ENCODE measurements at regions not wholly inside any gene's neighbourhood (a gene's known extent, or its start where the extent isn't known, plus 50 kb on each side); places are given as distances from the start of the nearest gene placed in this dataset.

DNA sequence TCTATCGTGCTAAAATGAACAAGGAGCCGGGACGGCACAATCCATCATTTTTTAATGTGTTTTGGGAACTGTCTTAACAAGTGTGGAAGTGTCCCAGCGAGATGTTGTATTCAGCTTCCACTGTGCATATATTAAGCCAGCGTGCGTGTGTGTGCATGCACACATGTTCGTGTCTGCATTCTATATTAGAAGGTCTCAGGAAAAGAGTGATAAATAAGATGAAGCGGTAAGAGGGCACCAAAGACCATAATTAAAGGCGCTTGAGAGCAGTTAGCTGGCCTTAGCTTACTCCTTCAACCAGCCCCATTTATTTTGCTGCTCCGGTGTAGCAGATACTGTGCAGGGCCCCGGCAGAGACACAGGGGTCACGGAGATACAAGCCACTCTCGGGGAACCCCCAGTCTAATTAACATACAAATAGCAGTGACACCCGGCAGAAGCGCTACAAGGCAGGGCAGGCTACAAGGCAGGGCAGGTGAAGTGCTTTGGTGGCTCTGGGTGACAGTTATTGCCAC, 206.5 kb upstream of the RREB1 start:
- Histone ChIP-seq H3K4me2 (replicated peaks; ENCODE audit: extremely low read depth, low read length, poor library complexity, severe bottlenecking) (no peak overlapping the region), H3K9me3 (replicated peaks in 1 of 2; ENCODE audit: control insufficient read depth in 1 of 2, insufficient read depth in 1 of 2, low read length in 2 of 2) (no peaks in the 10 kb centered on the region), H3K27me3 (ENCODE audit: control insufficient read depth in 2 of 2, insufficient read depth in 2 of 2, low read length in 2 of 2) (no peaks in the 10 kb centered on the region), H3K36me3 (replicated peaks in 1 of 2; ENCODE audit: control insufficient read depth in 1 of 2, insufficient read depth in 2 of 2, low read length in 2 of 2) (no peaks in the 10 kb centered on the region), H3K27ac (ENCODE audit: low read depth in 1 of 2, low read length in 2 of 2) (no peak overlapping the region), H2AFZ (ENCODE audit: insufficient read depth, low read depth, low read length, poor library complexity, severe bottlenecking) (no peak overlapping the region), H3K4me1 (ENCODE audit: control insufficient read depth in 1 of 2, insufficient read depth in 2 of 2, low read length in 2 of 2) (peaks cover 9 to 10% of the 10 kb centered on the region in 2 donors), H3K4me3 (replicated peaks in 1 of 3; ENCODE audit: low read depth in 2 of 3, low read length in 3 of 3) (no peak overlapping the region), H4K20me1 (ENCODE audit: insufficient read depth, low read length) (no peaks in the 10 kb centered on the region), H3K9ac (ENCODE audit: insufficient read depth, low read length, poor library complexity, severe bottlenecking) (no peak overlapping the region), H3K79me2 (ENCODE audit: insufficient read depth, low read length) (no peaks in the 10 kb centered on the region)
- no peak for DNase-seq
- H3K27me3 Mint-ChIP-seq (ENCODE audit: low read depth in 3 of 3): peaks cover 0 to 1% (median 0%) of the 10 kb centered on the region in 3 donors
- intact Hi-C loops (cut with micrococcal nuclease): no loop called here
- H3K4me3 Mint-ChIP-seq: no peak overlapping the region
- WGBS (ENCODE audit: insufficient coverage): 84% methylated on average over 3 of the region's 15 CpGs
- TF ChIP-seq, protein P1, sequence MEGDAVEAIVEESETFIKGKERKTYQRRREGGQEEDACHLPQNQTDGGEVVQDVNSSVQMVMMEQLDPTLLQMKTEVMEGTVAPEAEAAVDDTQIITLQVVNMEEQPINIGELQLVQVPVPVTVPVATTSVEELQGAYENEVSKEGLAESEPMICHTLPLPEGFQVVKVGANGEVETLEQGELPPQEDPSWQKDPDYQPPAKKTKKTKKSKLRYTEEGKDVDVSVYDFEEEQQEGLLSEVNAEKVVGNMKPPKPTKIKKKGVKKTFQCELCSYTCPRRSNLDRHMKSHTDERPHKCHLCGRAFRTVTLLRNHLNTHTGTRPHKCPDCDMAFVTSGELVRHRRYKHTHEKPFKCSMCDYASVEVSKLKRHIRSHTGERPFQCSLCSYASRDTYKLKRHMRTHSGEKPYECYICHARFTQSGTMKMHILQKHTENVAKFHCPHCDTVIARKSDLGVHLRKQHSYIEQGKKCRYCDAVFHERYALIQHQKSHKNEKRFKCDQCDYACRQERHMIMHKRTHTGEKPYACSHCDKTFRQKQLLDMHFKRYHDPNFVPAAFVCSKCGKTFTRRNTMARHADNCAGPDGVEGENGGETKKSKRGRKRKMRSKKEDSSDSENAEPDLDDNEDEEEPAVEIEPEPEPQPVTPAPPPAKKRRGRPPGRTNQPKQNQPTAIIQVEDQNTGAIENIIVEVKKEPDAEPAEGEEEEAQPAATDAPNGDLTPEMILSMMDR (IDR thresholded peaks at IDR 0.05): no peak
- peaks cover 0 to 1% of the 10 kb centered on the region in 2 donors for H3K36me3 Mint-ChIP-seq
- peak overlapping the region in 1 of 7 donors; percentile 8 for H3K27ac Mint-ChIP-seq
- peaks cover 0 to 4% (median 0%) of the 10 kb centered on the region in 7 donors for H3K9me3 Mint-ChIP-seq
- H3K4me1 Mint-ChIP-seq: peaks cover 16% of the 10 kb centered on the region

DNA sequence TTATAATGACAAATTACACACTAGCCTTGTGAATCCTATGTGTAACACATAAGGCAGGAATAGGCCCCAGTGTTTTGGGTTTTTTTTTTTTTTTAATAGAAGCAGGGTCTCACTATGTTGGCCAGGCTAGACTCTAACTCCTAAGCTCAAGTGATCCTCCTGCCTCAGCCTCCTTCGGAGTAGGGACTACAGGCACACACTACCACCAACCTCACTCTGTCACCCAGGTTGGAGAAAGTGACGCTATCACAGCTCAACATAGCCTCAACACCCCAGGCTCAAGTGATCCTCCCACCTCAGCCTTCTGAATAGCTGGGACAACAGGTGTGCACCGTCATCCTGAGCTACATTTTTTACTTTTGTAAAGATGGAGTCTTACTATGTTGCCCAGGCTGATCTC, 205.8 kb upstream of the RREB1 start:
- intact Hi-C loops (cut with micrococcal nuclease): no loop called here
- no peaks in the 10 kb centered on the region for H3K27me3 ChIP-seq (ENCODE audit: control insufficient read depth in 2 of 2, insufficient read depth in 2 of 2, low read length in 2 of 2)
- no peaks in the 10 kb centered on the region for H3K36me3 ChIP-seq (replicated peaks in 1 of 2; ENCODE audit: control insufficient read depth in 1 of 2, insufficient read depth in 2 of 2, low read length in 2 of 2)
- TF ChIP-seq, protein P1 (IDR thresholded peaks at IDR 0.05): no peak
- H3K9ac ChIP-seq (ENCODE audit: insufficient read depth, low read length, poor library complexity, severe bottlenecking): no peak overlapping the region
- no peak overlapping the region for H3K27ac ChIP-seq (ENCODE audit: low read depth in 1 of 2, low read length in 2 of 2)
- no CpG with 5 or more reads among the region's 3 CpGs for WGBS (ENCODE audit: insufficient coverage)
- Mint-ChIP-seq H3K4me1 (peaks cover 11% of the 10 kb centered on the region), H3K36me3 (peaks cover 0 to 1% of the 10 kb centered on the region in 2 donors), H3K27ac (no peak overlapping the region), H3K9me3 (peaks cover 0 to 4% (median 0%) of the 10 kb centered on the region in 7 donors), H3K27me3 (ENCODE audit: low read depth in 3 of 3) (peaks cover 0 to 1% (median 0%) of the 10 kb centered on the region in 3 donors), H3K4me3 (no peak overlapping the region)
- no peaks in the 10 kb centered on the region for H3K9me3 ChIP-seq (replicated peaks in 1 of 2; ENCODE audit: control insufficient read depth in 1 of 2, insufficient read depth in 1 of 2, low read length in 2 of 2)
- H4K20me1 ChIP-seq (ENCODE audit: insufficient read depth, low read length): no peaks in the 10 kb centered on the region
- peaks cover 9 to 10% of the 10 kb centered on the region in 2 donors for H3K4me1 ChIP-seq (ENCODE audit: control insufficient read depth in 1 of 2, insufficient read depth in 2 of 2, low read length in 2 of 2)
- H3K4me3 ChIP-seq (replicated peaks in 1 of 3; ENCODE audit: low read depth in 2 of 3, low read length in 3 of 3): no peak overlapping the region
- H2AFZ ChIP-seq (ENCODE audit: insufficient read depth, low read depth, low read length, poor library complexity, severe bottlenecking): no peak overlapping the region
- no peak for DNase-seq
- no peak overlapping the region for H3K4me2 ChIP-seq (replicated peaks; ENCODE audit: extremely low read depth, low read length, poor library complexity, severe bottlenecking)
- H3K79me2 ChIP-seq (ENCODE audit: insufficient read depth, low read length): no peaks in the 10 kb centered on the region

All from CD14-positive monocyte (primary cell).